Muscle layer of duodenum (tissue), 2 donors: ENCODE measurements at regions not wholly inside any gene's neighbourhood (a gene's known extent, or its start where the extent isn't known, plus 50 kb on each side); places are given as distances from the start of the nearest gene placed in this dataset.
"Not testable (repeated sequence)": the region's sequence is repeated elsewhere in the genome, so short reads cannot be mapped to it uniquely, and the experiment has no call there.

Experiments used
- H3K27ac ChIP-seq: one replicate; pipeline ENCODE4 v1.7.0; 2013; ENCODE audit warnings: mild to moderate bottlenecking, low read length
- H3K27me3 ChIP-seq: one replicate; pipeline ENCODE4 v1.7.0; 2013; ENCODE audit warnings: low read depth, mild to moderate bottlenecking, control low read depth, low read length
- H3K36me3 ChIP-seq, 2 donors: one replicate each; pipeline ENCODE4 v1.7.0; 2013; ENCODE audit warnings: low read length in 2 of 2, control low read depth in 1 of 2, mild to moderate bottlenecking in 1 of 2; ENCODE audit not compliant: insufficient read depth in 2 of 2, control insufficient read depth in 1 of 2
- H3K4me1 ChIP-seq, 2 donors: one replicate each; pipeline ENCODE4 v1.7.0; 2013; ENCODE audit warnings: low read length in 2 of 2, mild to moderate bottlenecking in 2 of 2, control low read depth in 1 of 2, moderate library complexity in 1 of 2; ENCODE audit not compliant: insufficient read depth in 2 of 2, control insufficient read depth in 1 of 2
- H3K4me3 ChIP-seq, 2 donors: one replicate each; pipeline ENCODE4 v1.7.0; 2013; ENCODE audit warnings: low read length in 2 of 2, low read depth in 1 of 2, mild to moderate bottlenecking in 1 of 2
- H3K9me3 ChIP-seq, 2 donors: one replicate each; pipeline ENCODE4 v1.7.0; 2013; ENCODE audit warnings: low read length in 2 of 2, control low read depth in 1 of 2, mild to moderate bottlenecking in 1 of 2; ENCODE audit not compliant: control insufficient read depth in 1 of 2
- donor health status: healthy.

DNA sequence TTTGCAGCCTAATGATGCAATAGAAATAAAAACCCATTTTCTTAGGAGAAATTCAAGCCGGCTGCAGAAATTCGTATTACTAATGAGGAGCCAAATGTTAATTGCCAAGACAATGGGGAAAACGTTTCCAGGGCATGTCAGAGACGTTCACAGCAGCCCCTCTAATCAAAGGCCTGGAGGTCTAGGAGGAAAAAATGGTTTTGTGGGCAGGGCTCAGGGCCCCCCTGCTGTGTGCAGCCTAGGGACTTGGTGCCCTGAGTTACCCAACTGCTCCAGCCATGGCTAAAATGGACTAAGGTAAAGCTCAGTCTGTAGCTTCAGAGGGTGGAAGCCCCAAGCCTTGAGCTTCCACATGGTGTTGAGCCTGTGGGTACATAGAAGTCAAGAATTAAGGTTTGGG, 461.4 kb downstream of the FAT4 start:
- H3K4me3 ChIP-seq = no peak overlapping the region
- no peaks in the 10 kb centered on the region for H3K4me1 ChIP-seq
- no peaks in the 10 kb centered on the region for H3K27me3 ChIP-seq

DNA sequence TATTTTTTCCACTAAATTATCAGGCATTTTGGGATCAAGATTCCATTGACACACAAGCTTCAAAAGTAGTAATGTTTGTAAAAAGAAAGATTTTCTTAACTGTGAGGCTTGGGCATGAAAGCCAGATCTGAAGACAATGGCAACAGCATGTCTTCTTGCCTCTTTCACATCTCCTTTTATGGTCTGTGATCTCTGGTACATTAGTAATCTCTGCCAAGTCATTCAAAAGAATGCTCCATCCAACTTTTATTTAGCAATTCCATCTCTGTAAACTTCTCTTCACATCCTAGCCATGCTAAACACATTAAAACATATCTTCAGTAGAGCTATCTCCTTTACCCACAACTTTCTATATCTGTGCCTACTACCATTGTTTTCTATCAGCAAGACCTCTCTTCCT, 465.4 kb downstream of the FAT4 start:
- Histone ChIP-seq H3K4me1 (no peaks in the 10 kb centered on the region), H3K36me3 (no peaks in the 10 kb centered on the region), H3K9me3 (no peaks in the 10 kb centered on the region), H3K4me3 (no peak overlapping the region), H3K27me3 (no peaks in the 10 kb centered on the region), H3K27ac (no peak overlapping the region)

More for the DNA sequence above, 461.4 kb downstream of the FAT4 start:
- Histone ChIP-seq H3K9me3 (no peaks in the 10 kb centered on the region), H3K27ac (no peak overlapping the region), H3K36me3 (no peaks in the 10 kb centered on the region)

DNA sequence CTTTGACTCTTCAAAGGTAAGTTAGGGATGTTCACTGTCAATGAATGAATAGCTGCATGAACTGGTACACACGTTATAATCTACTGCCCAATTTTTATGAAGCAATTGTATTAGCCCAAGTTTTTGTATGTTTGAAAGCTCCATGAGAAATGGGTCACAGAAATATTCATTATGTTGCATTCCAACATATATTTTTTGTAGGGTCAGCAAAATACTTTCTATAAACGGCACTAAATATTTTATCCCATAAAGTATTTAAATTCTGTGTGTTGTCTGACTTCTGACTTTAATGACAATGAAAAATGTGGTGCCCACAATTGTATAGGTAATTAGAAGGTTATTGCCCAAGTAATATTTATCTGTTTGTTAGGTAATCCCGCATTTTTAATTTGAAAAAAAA, 466.0 kb downstream of the FAT4 start:
- Histone ChIP-seq H3K9me3 (no peaks in the 10 kb centered on the region), H3K27ac (no peak overlapping the region), H3K36me3 (no peaks in the 10 kb centered on the region), H3K27me3 (no peaks in the 10 kb centered on the region), H3K4me1 (no peaks in the 10 kb centered on the region), H3K4me3 (no peak overlapping the region)

DNA sequence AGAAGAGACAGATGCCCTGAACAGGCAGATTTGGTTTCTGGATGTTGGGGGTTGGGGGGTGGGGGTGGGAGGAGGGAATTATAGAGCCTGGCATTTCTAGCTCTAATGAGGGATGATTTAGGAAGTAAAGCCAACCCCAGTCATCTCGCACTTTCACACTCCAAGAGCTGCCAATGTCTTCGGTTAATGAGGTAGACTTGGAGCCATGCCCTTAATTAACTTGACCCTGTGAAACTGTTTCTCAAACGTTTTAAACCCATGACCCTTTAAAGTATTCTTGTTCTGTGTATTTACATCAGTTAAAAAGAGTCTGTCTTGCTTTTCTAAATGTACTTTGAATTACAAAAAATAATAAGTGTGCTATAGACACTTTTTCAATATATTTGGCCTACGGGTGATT, 466.9 kb downstream of the FAT4 start:
- no peak overlapping the region for H3K27ac ChIP-seq

DNA sequence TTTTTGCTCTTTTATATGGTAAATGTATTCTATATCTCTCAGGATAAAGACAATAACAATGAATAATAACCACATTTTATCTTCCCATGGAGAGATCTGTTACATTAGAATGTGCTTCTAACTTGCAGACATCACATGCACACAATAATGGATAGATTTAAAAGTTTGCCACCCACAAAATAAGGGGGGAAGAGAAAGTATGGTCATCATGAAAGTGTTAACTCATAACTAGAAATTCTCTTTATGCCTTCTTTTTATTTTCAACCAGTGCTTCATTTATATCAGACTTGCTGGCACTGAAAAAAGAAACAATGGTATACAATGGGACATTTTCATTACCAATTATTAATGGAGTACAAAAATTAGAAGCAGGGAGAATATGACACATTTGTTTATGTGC, 470.0 kb downstream of the FAT4 start:
- no peak overlapping the region for H3K4me3 ChIP-seq

More for the DNA sequence above, 466.9 kb downstream of the FAT4 start:
- Histone ChIP-seq H3K4me1 (no peaks in the 10 kb centered on the region), H3K4me3 (no peak overlapping the region), H3K9me3 (no peaks in the 10 kb centered on the region), H3K36me3 (no peaks in the 10 kb centered on the region), H3K27me3 (no peaks in the 10 kb centered on the region)

DNA sequence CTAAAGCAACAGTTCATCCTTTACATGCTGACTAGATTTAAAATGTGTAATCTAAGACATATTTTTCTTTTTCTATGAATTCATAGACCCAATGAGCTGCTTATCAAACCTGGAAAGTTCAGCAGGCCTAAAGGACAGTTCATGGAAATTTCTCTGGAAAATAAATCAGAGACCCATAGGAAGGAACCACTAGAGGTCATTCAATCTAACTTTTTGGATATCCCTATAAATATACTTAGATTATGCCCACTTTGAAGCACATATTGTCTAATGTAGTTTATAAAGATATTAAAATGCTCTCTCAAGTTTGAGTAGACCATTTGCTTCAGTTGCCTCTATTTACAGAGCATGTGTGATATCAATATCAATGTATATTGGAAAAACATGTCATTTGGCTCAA, 473.0 kb downstream of the FAT4 start:
- Histone ChIP-seq H3K36me3 (no peaks in the 10 kb centered on the region), H3K27ac (no peak overlapping the region), H3K27me3 (no peaks in the 10 kb centered on the region), H3K4me1 (no peaks in the 10 kb centered on the region), H3K9me3 (no peaks in the 10 kb centered on the region), H3K4me3 (no peak overlapping the region)

More for the DNA sequence above, 470.0 kb downstream of the FAT4 start:
- no peak overlapping the region for H3K27ac ChIP-seq
- H3K36me3 ChIP-seq = no peaks in the 10 kb centered on the region
- H3K4me1 ChIP-seq = no peaks in the 10 kb centered on the region
- H3K27me3 ChIP-seq = no peaks in the 10 kb centered on the region
- H3K9me3 ChIP-seq = no peaks in the 10 kb centered on the region

DNA sequence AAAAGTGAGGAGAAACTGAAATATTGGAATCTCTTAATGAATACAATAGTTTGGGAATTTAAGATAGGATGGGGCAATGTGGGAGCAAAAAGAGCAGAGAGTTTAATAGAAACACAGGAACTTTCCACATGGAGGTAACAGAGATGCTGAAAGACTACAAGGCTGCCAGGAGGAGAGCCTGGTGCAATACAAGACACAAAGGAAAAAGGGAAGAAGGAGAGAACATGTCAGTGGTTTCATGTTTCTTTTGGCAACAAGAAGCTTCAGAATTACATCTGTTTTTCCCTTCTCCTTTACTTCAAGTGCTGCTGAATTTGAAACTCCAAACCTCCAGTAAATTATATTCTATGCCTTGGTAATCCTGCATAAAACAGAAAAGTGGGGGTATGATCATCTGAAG, 474.3 kb downstream of the FAT4 start:
- Histone ChIP-seq H3K4me3 (no peak overlapping the region), H3K27me3 (no peaks in the 10 kb centered on the region), H3K36me3 (no peaks in the 10 kb centered on the region), H3K27ac (no peak overlapping the region), H3K4me1 (no peaks in the 10 kb centered on the region), H3K9me3 (no peaks in the 10 kb centered on the region)

DNA sequence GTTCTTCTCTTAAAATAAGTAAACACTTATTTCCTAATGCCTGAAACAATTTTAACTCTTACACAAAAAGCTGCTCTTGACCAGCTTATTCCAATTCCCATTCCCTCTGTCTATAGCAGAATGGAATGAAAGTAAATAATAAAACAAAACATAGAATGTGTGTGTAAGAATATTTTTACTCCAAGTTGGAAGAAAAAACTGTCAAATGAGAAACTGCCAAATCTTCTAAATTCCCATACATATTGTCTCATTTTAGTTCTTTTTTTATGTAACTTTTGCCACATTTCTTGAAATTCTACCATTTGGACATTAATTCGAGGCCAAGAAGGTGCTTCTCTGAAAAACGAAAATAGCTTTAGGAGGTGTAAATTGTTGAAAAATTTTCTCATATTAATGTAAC, 477.1 kb downstream of the FAT4 start:
- Histone ChIP-seq H3K9me3 (no peaks in the 10 kb centered on the region), H3K4me3 (no peak overlapping the region), H3K27me3 (no peaks in the 10 kb centered on the region), H3K4me1 (no peaks in the 10 kb centered on the region), H3K27ac (no peak overlapping the region), H3K36me3 (no peaks in the 10 kb centered on the region)

DNA sequence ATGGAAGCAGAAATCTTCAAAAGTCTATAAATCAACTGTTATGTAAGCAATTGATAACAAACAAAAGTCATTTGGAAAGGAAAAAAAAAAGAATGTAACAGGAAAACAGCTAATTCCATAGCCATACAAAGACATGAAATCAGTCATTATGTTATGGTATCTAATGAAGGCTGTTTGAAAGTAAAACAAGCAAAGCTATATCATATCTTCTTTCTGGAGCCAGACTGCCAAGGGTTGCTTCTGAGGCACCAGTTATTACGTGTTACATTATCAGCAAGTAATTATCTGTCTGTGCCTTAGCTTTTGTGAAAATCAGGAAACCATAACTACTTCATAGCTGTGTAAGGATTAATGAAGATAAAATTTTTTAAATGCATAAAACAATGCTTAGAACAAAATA, 480.2 kb downstream of the FAT4 start:
- Histone ChIP-seq H3K27ac (no peak overlapping the region), H3K4me3 (no peak overlapping the region)

DNA sequence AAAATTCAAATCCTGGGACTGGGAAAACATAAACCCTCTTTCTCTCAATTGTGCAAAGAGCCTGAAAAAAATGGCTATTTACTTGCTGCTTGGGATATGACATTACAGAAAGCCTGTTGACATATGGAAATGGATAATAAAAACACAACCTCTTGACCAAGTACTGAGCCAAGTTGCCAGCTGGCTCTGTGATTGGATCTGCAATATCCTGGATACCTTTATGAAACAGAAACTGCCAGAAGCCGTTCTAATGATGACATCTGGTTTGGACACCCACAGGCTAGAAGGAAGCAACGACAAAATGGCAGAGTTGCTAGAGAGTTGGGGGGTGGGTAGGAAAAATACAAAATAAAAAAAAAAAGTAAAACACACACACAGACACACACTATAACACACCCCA, 481.4 kb downstream of the FAT4 start:
- Histone ChIP-seq H3K36me3 (no peaks in the 10 kb centered on the region), H3K9me3 (no peaks in the 10 kb centered on the region), H3K4me1 (no peaks in the 10 kb centered on the region)

More for the DNA sequence above, 480.2 kb downstream of the FAT4 start:
- H3K9me3 ChIP-seq = no peaks in the 10 kb centered on the region
- H3K27me3 ChIP-seq = no peaks in the 10 kb centered on the region
- no peaks in the 10 kb centered on the region for H3K36me3 ChIP-seq
- H3K4me1 ChIP-seq = no peaks in the 10 kb centered on the region

DNA sequence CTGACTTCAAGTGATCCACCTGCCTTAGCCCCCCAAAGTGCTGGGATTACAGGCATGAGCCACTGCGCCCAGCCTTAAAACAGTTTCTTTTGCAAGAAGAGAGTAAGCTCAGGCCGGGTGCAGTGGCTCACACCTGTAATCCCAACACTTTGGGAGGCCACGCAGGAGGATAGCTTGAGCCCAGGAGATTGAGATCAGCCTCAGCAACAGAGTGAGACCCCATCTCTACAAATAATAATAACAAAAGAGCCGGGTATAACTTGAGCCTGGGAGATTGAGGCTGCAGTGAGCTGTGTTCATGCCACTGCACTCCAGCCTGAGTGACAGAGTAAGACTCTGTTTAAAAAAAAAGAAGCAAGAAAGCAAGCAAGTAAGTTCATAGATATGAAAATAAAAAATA, 482.9 kb downstream of the FAT4 start:
- not testable (repeated sequence) for H3K4me1 ChIP-seq

More for the DNA sequence above, 481.4 kb downstream of the FAT4 start:
- H3K27me3 ChIP-seq = no peaks in the 10 kb centered on the region
- no peak overlapping the region for H3K27ac ChIP-seq
- no peak overlapping the region for H3K4me3 ChIP-seq

DNA sequence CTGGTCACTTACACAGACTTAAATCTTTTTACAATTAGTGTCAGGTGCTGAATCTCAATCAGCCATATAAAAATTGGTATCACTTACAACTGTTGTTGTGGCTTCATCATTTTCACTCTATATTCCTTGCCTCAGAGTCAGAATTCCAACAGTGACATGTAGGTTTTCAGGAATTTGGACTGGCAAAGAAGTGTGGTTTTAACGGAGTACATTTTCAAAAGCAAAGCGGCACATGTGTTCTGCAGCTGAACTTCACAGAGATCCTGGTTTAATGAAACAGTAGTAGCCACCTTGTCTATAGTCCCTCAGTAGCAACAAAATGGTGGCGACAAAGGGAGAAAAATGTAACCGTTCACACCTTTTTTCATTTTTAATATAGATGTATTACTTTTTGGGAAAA, 486.6 kb downstream of the FAT4 start:
- H3K27ac ChIP-seq = no peak overlapping the region
- no peak overlapping the region for H3K4me3 ChIP-seq
- no peaks in the 10 kb centered on the region for H3K9me3 ChIP-seq
- no peaks in the 10 kb centered on the region for H3K36me3 ChIP-seq
- H3K27me3 ChIP-seq = no peaks in the 10 kb centered on the region
- H3K4me1 ChIP-seq = no peaks in the 10 kb centered on the region

More for the DNA sequence above, 482.9 kb downstream of the FAT4 start:
- not testable (repeated sequence) for H3K9me3 ChIP-seq, H3K27ac ChIP-seq, H3K4me3 ChIP-seq, H3K27me3 ChIP-seq, H3K36me3 ChIP-seq
